ENCODE measurements at regions not wholly inside any gene's neighbourhood (a gene's known extent, or its start where the extent isn't known, plus 50 kb on each side); places are given as distances from the start of the nearest gene placed in this dataset.

DNA sequence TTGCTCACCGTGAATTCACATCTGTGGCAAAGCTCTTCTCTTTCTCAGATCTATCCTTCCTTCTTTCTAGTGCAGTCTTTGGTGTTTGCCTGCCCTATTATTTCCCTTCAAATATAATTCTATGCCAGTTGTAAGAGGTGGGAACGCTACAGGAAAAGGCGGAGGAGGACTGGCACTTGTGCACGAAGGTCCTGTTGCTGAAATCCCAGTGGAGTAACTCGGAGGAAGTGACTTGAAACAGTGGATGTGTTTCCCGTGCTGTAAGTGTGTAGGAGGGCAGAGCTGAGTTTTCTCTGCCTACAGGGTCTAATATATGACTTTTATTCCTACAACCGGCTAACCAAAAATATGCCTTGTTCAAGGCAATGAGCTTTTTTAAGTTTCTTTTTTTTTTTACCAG is 754.8 kb downstream of the QKI start:
- 7% methylated on average over 7 of the region's 7 CpGs for WGBS (ENCODE audit: low lambda C conversion rate)
- Histone ChIP-seq H3K9ac (ENCODE audit: insufficient read depth, low read depth, low read length) (no peak overlapping the region), H2AFZ (ENCODE audit: low read length) (no peak overlapping the region), H4K20me1 (ENCODE audit: insufficient read depth, low read length) (no peaks in the 10 kb centered on the region), H3K9me3 (ENCODE audit: low read length) (peaks cover 9% of the 10 kb centered on the region; the same call in 1 of the 2 replicates), H3K4me2 (ENCODE audit: low read depth, low read length) (no peak overlapping the region), H3K79me2 (ENCODE audit: insufficient read depth, low read length) (no peaks in the 10 kb centered on the region), H3K4me1 (ENCODE audit: insufficient read depth, low read length) (no peaks in the 10 kb centered on the region), H3K36me3 (replicated peaks in 1 of 2; ENCODE audit: control insufficient read depth in 1 of 2, insufficient read depth in 2 of 2, low read length in 2 of 2) (no peaks in the 10 kb centered on the region), H3K4me3 (replicated peaks in 1 of 3; ENCODE audit: insufficient read depth in 1 of 3, low read depth in 2 of 3, low read length in 3 of 3) (no peak overlapping the region), H3K27me3 (ENCODE audit: control insufficient read depth in 1 of 2, insufficient read depth in 2 of 2, low read length in 2 of 2) (no peaks in the 10 kb centered on the region; a peak in 1 of 5 replicates), H3K27ac (ENCODE audit: extremely low read length, insufficient read depth, low read length) (no peak overlapping the region)
- CTCF ChIA-PET (ENCODE audit: low intra/inter-chr PET ratio, low total read pairs): no interaction called here
- no TSS peak for BruUV-seq (replicated peaks)
- ATAC-seq (no peak), FAIRE-seq (no peak), DNase-seq (ENCODE audit: low spot score) (no peak)
- POLR2A ChIA-PET: no interaction called here
- no peak for TF ChIP-seq ZNF337 (CRISPR knock-in tag; IDR thresholded peaks at IDR 0.05; ENCODE audit: borderline replicate concordance, low read depth)
- no peak for TF ChIP-seq TCF7 (IDR thresholded peaks at IDR 0.05; ENCODE audit: low read depth)
- TF ChIP-seq ZSCAN12 (CRISPR knock-in tag; IDR thresholded peaks at IDR 0.05): no peak
- no peak for TF ChIP-seq HMGA1 (CRISPR knock-in tag; conservative IDR thresholded peaks at IDR 0.05)
- no peak for TF ChIP-seq CC2D1A (CRISPR knock-in tag; IDR thresholded peaks at IDR 0.05)
- TF ChIP-seq ZBTB20 (CRISPR knock-in tag; IDR thresholded peaks at IDR 0.05; ENCODE audit: borderline replicate concordance, low read depth): no peak
- no peak for TF ChIP-seq DPF2 (CRISPR knock-in tag; IDR thresholded peaks at IDR 0.05; ENCODE audit: borderline replicate concordance, low read depth)
- TF ChIP-seq ZNF790 (CRISPR knock-in tag; IDR thresholded peaks at IDR 0.05; ENCODE audit: borderline replicate concordance): no peak
- no peak for TF ChIP-seq MED8 (CRISPR knock-in tag; IDR thresholded peaks at IDR 0.05; ENCODE audit: insufficient replicate concordance)
- no peak for TF ChIP-seq ZNF605 (CRISPR knock-in tag; IDR thresholded peaks at IDR 0.05)
- TF ChIP-seq ZNF558 (CRISPR knock-in tag; IDR thresholded peaks at IDR 0.05; ENCODE audit: borderline replicate concordance): no peak
- intact Hi-C loops (cut with micrococcal nuclease; ENCODE audit: unreplicated experiment) (no loop called here), in situ Hi-C loops (cut with HindIII; ENCODE audit: extremely low pct_ligation_motif_present, low pct_unique_long_range_greater_than_20kb) (no loop called here)

DNA sequence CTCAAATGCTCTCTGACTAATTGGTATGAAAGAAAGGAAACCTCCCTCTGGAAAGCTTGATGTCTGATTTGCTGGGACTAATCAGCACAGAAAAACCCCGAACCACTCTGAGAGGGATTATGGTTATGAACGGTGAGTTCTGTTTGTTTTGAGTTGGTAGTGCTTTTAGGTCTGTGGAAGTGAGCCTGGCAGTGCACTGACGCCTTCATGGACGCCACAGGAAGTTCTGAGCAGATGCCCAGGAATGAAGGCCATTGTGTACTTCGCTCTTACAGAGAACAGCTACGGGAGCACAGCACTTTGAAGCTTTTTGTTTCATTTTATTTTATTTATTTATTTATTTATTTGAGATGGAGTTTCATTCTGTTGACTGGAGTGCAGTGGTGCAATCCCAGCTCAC is 754.1 kb downstream of the QKI start:
- BruUV-seq (replicated peaks): no TSS peak
- WGBS (ENCODE audit: low lambda C conversion rate): 8% methylated on average over 6 of the region's 6 CpGs
- no peak for TF ChIP-seq ZNF605 (CRISPR knock-in tag; IDR thresholded peaks at IDR 0.05)
- no peak for TF ChIP-seq NFATC3 (CRISPR knock-in tag; IDR thresholded peaks at IDR 0.05)
- no peak for TF ChIP-seq ZNF10 (CRISPR knock-in tag; IDR thresholded peaks at IDR 0.05; ENCODE audit: borderline replicate concordance, low read depth)
- TF ChIP-seq, protein P1, sequence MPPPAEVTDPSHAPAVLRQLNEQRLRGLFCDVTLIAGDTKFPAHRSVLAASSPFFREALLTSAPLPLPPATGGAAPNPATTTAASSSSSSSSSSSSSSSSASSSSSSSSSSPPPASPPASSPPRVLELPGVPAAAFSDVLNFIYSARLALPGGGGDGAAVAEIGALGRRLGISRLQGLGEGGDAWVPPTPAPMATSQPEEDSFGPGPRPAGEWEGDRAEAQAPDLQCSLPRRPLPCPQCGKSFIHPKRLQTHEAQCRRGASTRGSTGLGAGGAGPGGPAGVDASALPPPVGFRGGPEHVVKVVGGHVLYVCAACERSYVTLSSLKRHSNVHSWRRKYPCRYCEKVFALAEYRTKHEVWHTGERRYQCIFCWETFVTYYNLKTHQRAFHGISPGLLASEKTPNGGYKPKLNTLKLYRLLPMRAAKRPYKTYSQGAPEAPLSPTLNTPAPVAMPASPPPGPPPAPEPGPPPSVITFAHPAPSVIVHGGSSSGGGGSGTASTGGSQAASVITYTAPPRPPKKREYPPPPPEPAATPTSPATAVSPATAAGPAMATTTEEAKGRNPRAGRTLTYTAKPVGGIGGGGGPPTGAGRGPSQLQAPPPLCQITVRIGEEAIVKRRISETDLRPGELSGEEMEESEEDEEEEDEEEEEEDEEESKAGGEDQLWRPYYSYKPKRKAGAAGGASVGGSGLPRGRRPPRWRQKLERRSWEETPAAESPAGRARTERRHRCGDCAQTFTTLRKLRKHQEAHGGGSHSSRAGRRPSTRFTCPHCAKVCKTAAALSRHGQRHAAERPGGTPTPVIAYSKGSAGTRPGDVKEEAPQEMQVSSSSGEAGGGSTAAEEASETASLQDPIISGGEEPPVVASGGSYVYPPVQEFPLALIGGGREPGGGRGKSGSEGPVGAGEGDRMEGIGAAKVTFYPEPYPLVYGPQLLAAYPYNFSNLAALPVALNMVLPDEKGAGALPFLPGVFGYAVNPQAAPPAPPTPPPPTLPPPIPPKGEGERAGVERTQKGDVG (CRISPR knock-in tag; IDR thresholded peaks at IDR 0.05; ENCODE audit: borderline replicate concordance): no peak
- TF ChIP-seq, protein P2, sequence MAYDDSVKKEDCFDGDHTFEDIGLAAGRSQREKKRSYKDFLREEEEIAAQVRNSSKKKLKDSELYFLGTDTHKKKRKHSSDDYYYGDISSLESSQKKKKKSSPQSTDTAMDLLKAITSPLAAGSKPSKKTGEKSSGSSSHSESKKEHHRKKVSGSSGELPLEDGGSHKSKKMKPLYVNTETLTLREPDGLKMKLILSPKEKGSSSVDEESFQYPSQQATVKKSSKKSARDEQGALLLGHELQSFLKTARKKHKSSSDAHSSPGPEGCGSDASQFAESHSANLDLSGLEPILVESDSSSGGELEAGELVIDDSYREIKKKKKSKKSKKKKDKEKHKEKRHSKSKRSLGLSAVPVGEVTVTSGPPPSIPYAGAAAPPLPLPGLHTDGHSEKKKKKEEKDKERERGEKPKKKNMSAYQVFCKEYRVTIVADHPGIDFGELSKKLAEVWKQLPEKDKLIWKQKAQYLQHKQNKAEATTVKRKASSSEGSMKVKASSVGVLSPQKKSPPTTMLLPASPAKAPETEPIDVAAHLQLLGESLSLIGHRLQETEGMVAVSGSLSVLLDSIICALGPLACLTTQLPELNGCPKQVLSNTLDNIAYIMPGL (CRISPR knock-in tag; IDR thresholded peaks at IDR 0.05; ENCODE audit: borderline replicate concordance in 1 of 2, low read depth in 1 of 2): no peak

More for the DNA sequence above, 754.1 kb downstream of the QKI start:
- H2AFZ ChIP-seq (ENCODE audit: low read length): no peak overlapping the region
- no peak overlapping the region for H3K27ac ChIP-seq (ENCODE audit: extremely low read length, insufficient read depth, low read length)
- CTCF ChIA-PET (ENCODE audit: low intra/inter-chr PET ratio, low total read pairs): no interaction called here
- peaks cover 6% of the 10 kb centered on the region; the same call in 1 of the 2 replicates for H3K9me3 ChIP-seq (ENCODE audit: low read length)
- H3K9ac ChIP-seq (ENCODE audit: insufficient read depth, low read depth, low read length): no peak overlapping the region
- ATAC-seq: no peak
- no peaks in the 10 kb centered on the region for H3K36me3 ChIP-seq (replicated peaks in 1 of 2; ENCODE audit: control insufficient read depth in 1 of 2, insufficient read depth in 2 of 2, low read length in 2 of 2)
- H3K4me3 ChIP-seq (replicated peaks in 1 of 3; ENCODE audit: insufficient read depth in 1 of 3, low read depth in 2 of 3, low read length in 3 of 3): no peak overlapping the region
- no peaks in the 10 kb centered on the region for H3K4me1 ChIP-seq (ENCODE audit: insufficient read depth, low read length)
- H3K79me2 ChIP-seq (ENCODE audit: insufficient read depth, low read length): no peaks in the 10 kb centered on the region
- no peaks in the 10 kb centered on the region for H4K20me1 ChIP-seq (ENCODE audit: insufficient read depth, low read length)
- POLR2A ChIA-PET: no interaction called here
- no peak for DNase-seq (ENCODE audit: low spot score)
- in situ Hi-C loops (cut with HindIII; ENCODE audit: extremely low pct_ligation_motif_present, low pct_unique_long_range_greater_than_20kb): no loop called here
- H3K4me2 ChIP-seq (ENCODE audit: low read depth, low read length): no peak overlapping the region
- FAIRE-seq: no peak
- intact Hi-C loops (cut with micrococcal nuclease; ENCODE audit: unreplicated experiment): no loop called here
- H3K27me3 ChIP-seq (ENCODE audit: control insufficient read depth in 1 of 2, insufficient read depth in 2 of 2, low read length in 2 of 2): no peaks in the 10 kb centered on the region; a peak in 1 of 5 replicates

All from HepG2 (cell line).